ENCODE measurements at regions not wholly inside any gene's neighbourhood (a gene's known extent, or its start where the extent isn't known, plus 50 kb on each side); places are given as distances from the start of the nearest gene placed in this dataset.

DNA sequence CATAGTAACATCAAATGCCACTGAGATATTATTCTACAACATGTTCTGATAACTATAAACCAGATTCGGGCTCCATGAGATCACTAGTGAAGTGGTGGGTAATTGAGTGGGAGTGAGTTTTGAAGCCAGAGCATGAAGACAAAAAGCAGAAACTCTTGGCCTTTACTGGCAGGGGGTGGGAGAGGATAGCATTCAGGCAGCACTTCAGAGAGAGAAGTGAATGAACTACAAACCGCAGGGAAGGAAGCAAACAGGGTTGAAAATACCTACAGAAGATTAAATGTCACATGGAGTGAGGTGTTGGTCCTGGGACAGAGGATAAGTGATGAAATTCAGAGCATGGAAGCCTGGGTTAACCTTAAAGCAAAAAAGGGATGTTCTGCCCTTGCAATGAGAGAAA, 250.0 kb downstream of the EPM2A start:
- no peak for DNase-seq

DNA sequence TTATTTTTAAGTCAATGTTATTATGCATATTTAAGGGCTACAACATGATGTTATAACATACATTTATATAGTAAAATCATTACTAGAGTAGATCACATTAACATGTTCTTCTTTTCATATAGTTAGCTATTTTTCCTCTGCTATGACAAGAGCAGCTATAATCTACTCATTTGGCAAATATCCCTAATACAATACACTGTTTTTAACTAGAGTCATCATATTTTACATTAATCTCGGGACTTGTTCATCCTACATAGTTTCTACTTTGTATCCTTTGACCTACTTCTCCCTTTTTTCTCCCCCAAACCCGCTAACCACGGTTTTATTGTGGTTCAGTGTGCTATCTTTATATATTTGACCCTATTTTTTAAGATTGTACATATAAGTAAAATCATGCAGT, 249.0 kb downstream of the EPM2A start:
- no peak for DNase-seq

DNA sequence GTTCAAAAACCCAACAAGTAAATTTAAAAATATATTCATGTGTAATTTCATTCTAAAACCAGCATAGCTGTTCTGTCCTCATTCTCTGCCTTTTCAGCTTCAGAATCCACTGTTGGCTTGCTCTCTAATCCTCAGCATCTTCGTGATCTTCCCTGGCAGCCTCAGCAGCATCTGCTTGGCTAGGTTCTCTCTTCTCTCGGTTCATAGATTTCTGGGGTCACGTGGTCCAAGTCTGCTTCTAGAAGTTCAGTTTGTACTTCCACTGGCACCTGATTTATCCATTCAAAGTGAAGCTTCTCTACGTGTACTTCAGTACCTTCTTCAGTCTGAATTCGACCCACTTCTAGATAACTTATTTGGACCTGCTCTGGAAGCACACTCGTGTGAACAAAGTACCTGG, 245.7 kb downstream of the EPM2A start:
- no peak for DNase-seq

DNA sequence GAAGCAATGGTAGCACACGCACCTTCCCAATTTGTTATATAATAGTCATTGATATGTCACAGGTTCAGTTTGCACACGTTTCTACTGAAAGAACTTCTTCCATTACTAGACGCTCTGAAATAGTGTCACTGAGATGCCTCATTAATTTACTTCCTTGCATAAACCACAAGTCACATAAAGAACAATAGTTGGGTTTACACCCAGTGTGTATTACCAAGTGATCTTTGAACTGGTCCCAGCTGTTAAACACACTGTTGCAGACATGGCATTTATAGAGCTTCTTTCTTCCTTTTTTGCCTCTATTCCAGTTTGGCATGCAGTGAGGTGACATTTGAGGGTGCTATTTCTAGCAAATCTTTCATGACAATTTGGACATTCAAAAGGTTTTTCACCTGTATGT, 245.3 kb downstream of the EPM2A start:
- DNase-seq = no peak

DNA sequence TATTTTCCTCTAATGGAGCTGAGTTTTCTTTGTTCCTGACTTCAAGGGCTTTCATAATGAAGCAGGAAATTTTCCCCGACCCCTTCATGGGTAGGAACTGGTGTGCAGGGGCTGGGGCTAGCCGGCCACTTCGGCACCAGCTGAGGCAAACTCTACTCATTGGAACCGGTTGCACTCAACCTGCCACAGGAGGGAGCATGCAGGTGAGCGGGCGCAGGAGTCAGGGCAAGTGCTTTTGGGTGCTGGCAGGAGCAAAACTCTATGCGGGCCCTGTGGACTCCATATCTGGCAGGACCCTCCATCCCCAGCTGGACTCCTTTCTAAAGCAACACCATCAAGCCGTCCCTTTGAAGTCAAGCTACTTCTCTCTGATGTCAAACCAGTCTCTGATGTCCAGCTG, 244.2 kb downstream of the EPM2A start:
- no peak for DNase-seq

DNA sequence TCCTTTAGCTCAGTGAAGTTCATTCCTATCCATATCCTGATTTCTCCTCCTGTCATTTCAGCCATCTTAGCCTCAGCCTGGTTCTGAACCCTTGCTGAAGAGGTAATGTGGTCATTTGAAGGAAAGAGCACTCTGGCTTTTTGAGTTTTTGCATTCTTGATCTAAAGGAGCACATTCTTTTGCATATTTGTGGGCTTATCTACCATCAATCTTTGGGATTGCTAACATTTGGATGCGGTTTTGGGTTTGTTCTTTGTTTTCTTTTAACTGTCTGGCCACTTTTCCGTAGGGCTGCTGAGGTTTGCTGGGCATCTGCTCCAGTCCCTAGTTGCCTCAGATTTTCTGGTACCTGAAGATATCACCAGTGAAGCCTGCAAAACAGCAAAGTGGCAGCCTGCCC, 238.3 kb downstream of the EPM2A start:
- no peak for DNase-seq

DNA sequence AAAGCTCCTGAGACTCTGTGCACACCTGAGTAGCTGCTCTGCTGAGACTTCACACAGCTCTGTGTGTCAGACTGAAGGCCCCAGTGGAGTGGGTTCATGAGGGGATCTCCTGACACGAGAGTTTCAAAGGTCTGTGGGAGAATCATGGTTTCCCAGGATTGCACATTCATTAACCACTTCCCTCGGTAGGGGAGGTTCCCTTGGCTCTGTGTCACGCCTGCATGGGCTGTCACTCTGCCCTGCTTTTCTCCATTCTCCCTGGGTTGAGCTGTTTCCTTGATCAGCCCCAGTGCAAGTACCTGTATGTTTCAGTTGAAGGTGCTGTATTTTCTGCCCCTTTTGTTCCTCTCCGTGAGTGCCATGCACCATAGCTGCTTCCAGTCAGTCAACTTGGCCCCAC, 236.9 kb downstream of the EPM2A start:
- no peak for DNase-seq

DNA sequence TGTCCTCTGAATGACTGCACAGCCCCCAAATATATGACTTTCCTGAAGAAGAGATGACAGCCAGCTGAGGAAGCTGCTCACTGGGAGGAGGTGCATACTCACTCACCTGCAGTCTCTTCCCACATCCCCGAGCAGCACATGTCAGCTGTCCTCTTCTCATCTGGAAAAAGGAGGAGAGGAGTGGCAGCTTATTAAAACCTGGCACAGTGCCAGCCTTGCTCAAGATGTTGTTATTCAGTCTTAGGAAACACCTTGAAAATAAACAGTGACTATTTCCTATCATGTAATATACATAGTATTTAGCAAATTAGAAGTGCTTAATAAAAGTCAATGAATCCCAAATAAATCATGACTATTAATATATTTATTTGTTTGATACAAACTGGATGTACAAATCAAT, 232.9 kb downstream of the EPM2A start:
- DNase-seq = no peak

DNA sequence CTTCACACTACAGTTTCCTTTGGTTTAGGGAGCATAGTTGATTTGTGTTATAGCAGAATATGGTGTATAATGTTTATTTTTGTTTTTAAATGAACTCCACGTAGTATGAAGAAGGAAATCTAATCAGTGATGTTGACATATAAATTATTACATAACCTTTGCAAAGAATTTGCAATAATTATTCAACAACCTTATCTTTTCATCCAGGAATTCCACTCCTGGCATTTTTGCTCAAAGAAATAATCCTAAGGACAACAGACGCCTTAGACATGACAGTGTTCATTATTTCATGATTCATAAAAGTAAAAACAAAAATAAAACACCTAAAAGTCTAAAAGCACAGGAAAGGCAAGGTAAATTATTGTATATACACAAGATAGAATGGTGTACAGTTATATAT, 229.2 kb downstream of the EPM2A start:
- DNase-seq = no peak

DNA sequence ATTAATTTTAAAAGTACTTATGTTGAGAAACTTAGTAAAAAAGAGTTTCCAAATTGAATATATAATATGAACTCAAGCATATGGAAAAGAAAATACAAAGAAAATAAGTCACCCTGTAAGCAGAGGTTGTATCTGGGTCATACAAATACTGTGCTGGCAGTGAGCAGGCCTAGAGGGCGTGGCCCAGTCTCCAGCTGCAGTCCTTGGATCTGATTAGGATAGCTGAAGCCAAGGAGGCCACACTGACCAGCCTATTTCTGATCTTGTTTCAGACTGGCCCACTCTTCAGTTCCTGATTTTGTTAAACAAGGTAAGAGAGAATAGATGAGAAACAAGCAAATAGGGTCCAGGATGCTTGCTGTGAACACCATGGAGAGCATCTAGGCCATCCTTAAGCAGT, 228.8 kb downstream of the EPM2A start:
- DNase-seq = no peak

DNA sequence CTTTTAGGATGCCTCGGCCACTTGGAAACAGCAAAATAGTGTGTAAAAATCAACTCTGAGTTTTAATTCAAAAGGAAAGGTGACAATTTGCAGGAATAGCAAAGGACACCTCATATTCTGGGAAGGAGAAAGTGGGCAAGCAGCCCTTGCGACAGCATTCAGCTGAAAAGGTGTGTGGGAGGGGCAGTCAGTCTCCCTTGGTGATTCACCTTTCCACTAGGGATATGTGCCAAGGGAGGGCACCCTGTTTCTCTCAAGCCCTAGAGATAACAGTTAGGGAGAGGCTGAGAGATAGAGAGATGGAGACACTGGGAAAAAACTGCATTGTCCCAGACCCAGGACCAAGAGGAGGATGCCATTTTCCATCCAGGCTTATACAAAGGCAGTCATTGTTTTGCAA, 228.1 kb downstream of the EPM2A start:
- DNase-seq = no peak

DNA sequence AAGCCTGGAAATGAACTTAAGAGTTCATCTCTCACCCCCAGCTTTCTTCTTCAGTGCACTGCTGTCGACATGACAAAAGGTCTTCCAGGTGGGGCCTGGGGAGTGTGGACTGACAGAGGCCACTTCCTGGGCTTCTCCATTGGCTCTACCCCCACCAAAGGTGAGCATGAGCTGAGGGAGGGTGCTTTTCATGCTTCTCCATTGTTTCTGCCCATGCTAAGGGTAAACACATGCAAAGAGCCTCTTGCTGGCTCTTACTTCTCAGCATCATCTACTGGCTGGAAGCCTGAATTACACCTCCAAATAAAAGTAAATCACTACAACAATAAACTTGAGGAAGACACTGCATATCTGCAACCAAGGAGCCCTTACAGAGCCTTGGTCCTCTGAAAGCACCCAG, 227.2 kb downstream of the EPM2A start:
- no peak for DNase-seq

DNA sequence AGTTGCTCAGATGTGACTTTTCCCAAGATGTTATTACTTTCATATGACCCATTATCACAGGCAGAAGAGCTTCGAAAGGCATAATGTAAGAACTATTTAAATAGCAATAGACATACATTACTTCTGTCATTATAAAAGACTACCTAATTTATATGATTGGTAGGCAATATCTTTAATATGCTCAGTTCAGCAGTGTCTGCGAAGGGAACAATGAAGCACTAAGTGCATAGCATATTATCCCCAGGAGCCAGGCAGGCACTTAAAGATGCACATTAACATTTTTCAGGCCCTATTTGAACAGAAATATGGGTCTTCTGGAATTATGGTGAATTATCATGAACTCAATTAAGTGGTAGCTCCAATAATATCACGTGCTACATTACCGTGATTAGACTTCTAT, 217.8 kb downstream of the EPM2A start:
- DNase-seq = no peak

DNA sequence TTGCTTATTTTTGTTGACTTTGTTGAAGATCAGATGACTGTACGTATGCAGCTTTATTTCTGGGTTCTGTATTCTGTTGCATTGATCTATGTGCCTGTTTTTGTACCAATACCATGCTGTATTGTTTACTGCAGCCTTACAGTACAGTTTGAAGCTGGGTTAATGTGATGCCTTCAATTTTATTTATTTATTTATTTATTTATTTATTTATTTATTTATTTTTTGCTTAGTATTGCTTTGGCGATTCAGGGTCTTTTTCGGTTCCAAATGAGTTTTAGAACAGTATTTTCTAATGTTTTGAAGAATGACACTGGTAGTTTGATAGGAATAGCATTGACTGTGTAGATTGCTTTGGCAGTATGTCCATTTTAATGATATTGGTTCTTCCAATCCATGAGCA, 210.3 kb downstream of the EPM2A start:
- no peak for DNase-seq

DNA sequence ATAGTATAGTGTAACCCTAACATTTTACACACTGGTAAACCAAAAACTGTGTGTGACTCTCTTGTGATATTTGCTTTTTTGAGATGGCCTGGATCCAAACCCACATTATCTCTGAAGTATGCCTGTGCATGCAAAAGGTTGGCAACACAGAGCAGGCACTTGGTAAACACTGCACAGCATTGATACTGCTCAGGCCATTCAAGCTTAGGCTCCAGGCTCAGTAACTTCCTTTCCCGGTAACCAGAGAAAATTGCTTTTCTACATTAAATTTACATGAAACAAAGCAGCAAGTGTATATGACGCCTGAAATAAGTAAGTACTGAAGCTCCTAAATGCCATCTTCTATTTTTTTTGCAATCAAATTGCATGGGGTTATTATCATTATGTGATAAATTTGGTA, 205.7 kb downstream of the EPM2A start:
- no peak for DNase-seq

DNA sequence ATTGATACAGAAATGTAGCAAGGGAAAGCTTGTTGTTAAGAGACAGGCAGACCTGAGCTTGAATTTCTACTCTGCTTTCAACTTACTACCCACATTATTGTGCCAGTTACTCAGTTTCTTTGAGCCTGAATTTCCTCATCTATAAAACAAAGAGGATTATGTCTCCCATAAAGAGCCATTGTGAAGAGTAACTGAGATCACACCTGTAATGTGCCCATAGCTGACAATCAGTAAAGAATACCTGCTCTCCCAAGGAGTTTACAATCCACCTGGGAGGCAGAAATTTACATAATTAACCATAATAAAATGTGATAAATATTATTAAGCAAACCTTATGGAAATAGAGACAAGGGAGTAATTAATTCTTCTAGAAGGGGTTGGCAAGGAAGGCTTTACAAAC, 204.9 kb downstream of the EPM2A start:
- no peak for DNase-seq

DNA sequence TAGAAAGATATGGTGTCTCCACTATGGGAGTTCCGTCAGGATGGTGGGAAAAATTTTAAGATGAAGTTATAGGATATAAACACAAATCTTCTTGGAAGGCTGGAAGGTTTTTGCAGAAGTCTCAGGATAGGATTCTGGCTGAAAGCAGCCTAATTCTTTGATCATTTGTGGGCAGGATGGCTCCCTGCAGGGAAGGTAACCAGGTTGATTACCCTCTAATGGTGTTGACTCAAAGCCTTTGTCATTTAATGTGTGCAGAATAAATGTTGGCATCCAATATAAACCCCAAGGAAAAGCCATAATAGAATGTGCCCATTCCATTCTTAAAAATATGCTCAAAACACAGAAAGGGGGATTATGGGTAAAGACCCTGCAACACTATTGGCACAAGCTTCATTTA, 204.3 kb downstream of the EPM2A start:
- DNase-seq = no peak

DNA sequence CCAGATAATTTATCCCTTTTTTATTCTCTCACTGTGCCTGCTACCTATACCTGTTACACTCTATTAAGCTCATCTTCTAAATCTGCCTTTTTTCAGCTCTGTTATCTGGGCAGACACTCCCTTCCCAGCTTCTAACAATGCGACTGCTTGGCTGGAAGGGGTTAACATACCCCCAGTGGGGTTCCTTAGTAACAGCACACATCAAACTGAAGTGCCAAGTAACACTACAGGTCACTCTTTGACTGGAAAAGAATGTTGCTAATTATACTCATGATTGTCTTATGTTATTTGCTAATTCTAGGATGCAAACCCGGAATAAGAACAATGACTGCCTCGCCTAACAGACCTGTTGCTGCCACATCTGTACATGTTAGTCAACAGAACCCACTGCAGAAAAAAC, 203.5 kb downstream of the EPM2A start:
- DNase-seq = no peak

DNA sequence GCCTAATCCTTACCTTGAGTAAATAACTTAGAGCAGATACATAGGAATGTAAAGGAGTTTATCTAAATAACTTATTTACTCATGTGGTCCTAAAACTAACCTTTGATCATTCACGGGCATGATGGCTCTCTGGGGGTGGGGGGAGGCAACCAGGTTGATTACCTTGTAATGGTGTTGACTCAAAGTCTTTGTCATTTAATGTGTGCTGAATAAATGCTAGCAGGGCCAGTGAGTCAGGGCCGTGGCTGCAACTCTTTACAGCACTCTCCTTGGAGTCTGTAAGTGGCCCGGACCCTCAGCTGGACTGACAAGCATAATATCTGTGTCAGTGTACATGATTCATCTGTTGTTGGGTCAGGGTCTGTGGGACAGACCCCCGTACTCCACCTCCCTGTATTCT, 203.0 kb downstream of the EPM2A start:
- DNase-seq = no peak

DNA sequence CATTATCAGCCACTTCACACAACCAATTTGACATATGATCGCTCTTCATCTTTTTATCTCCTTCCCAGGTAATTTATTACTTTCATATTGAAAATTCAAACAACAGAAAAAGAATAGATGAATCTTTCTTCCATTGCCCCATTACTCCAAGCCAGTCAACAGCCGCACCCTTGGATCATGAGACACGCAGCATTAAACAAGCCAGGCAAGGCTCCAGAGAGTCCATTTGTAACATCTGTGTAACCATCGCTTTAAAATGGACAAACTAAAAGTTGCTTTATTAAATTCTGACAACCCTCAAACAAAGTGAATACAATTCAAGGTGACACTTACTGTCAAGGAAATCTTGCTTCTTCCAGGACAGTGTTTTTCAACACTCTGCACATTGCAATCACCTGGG, 200.3 kb downstream of the EPM2A start:
- DNase-seq = no peak

DNA sequence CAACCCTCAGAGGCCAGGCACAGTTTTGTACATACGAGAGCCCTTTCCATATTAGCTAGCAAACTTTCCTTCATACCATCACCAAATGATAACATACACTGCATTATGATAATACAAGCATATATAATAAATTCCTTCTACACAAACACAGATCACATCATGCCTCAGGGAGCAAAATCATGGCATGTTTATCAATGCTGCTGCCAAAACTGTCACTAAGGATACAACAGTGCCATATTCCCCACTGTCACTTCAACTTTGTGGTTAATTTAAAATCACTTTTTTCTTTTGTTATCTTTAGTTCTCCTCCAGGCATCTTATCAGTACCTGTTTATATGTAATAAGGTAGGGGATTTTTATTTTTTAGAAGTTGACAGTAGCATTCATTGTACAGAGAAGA, 196.3 kb downstream of the EPM2A start:
- DNase-seq = no peak

DNA sequence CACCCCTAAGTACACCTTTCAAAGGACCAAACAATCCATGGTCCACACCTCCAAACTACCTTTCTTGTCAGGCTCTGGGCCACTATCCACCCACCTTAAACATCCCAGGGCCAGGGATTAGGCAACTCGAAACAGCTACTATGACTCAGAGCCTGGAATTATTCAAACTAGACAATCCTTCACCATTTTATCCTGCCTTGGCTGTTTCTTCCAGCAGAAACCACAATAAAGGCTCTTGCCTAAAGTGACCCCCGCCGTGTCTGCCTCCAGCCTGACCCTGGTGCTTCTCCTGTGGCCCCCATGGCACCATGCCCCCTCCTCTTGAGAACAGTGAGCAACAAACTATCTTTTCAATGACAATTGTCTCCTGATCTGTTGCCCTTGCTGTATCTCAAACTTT, 195.5 kb downstream of the EPM2A start:
- DNase-seq = no peak

DNA sequence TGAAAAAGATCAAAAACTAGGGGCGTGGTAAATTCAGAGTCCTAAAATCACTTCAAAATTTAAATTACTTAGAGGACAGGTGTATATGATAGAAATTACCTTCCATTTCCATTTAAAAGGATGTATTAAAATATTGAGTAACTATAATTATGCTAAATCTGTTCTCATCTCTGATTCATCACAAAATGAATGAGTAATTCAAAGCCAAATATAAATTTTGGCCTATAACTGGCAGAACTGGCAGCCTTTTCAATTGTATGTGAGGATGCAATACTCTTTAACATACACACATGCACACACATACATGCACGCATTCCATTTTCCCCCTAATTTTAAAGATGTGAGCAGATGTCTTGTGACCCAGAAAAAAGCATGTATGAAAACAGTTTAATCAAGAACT, 194.6 kb downstream of the EPM2A start:
- no peak for DNase-seq

DNA sequence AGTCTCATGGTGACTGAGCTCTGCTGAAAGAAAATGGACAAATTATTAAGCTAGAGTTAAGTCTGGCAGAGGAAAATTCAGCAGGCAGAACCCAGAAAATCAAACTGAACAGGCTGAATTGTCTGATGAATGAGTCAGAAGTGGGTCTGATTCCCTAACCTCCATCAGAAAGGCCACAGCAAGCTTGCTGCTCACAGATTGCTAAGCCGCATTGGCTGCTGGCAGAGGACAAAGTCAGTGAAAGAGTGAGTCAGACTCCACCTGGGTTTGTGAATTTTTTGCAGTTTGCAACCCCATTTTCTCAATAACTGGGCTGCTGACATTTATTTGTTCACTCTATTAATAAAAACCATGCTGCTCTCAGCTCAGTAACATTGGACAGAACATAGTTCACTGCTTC, 191.3 kb downstream of the EPM2A start:
- DNase-seq = no peak

DNA sequence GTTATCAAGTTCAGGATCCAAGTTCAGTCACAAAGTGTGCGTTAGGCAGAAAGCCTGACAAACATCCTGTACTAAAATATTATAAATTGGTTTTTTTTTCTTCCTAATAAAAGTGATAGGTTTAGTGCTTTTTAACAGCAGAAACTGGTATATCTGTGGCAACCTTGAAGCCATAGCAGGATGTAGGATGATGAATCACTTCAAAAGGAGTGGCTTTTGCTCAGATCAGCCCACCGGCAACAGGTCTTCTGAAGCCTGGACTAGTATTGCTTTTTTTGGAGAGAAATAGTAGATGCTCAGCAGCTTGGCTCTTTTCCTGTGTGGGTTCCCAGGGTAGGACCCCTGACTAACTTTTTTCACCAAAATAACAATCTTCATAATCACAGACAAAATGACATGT, 190.8 kb downstream of the EPM2A start:
- no peak for DNase-seq

DNA sequence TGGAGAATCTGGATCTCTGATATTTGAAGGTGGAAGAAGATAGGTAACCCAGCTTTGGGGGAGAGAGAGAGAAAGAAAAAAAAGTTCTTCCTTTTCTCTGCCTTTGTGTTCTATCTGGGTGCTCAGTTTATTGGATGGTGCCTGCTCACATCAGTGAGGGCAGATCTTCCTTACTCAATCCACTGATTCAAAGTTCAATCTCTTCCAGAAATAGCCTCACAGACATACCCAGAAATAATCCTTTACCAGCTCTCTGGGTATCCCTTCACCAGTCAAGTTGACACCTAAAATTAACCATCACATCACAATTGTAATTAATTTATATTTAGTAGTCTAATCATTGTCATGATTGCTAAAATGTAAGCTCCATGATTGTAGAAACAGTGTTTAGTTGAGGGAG, 189.1 kb downstream of the EPM2A start:
- DNase-seq = no peak
